ENCODE measurements at regions not wholly inside any gene's neighbourhood (a gene's known extent, or its start where the extent isn't known, plus 50 kb on each side); places are given as distances from the start of the nearest gene placed in this dataset.

DNA sequence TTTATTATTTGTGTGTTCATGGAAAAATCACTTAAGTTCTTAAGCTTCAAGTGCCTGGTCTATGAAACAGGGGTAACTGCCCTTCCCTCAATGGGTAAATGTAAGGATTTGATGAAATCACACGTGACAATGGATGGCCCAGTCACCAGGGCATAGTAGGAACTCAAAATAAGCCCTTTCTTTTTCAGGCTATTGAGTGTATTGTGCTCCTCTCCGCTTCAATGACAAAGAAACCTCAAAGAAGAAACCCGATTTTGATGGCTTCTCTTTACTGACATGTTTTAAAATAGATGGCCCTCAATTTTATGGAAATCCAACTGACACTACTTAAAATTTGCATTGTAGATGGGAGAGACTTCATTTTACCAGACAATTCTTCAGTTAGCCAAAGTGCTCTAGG lies 543.5 kb downstream of the OMA1 start:
- TF ChIP-seq, protein P1, sequence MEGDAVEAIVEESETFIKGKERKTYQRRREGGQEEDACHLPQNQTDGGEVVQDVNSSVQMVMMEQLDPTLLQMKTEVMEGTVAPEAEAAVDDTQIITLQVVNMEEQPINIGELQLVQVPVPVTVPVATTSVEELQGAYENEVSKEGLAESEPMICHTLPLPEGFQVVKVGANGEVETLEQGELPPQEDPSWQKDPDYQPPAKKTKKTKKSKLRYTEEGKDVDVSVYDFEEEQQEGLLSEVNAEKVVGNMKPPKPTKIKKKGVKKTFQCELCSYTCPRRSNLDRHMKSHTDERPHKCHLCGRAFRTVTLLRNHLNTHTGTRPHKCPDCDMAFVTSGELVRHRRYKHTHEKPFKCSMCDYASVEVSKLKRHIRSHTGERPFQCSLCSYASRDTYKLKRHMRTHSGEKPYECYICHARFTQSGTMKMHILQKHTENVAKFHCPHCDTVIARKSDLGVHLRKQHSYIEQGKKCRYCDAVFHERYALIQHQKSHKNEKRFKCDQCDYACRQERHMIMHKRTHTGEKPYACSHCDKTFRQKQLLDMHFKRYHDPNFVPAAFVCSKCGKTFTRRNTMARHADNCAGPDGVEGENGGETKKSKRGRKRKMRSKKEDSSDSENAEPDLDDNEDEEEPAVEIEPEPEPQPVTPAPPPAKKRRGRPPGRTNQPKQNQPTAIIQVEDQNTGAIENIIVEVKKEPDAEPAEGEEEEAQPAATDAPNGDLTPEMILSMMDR (IDR thresholded peaks at IDR 0.05) = no peak
- no peak for TF ChIP-seq EZH2 (IDR thresholded peaks at IDR 0.05; ENCODE audit: borderline replicate concordance, insufficient read depth, low read depth, low read length, poor library complexity, severe bottlenecking)
